Endodermal cell (in vitro differentiated cells): ENCODE measurements at regions not wholly inside any gene's neighbourhood (a gene's known extent, or its start where the extent isn't known, plus 50 kb on each side); places are given as distances from the start of the nearest gene placed in this dataset.

Experiments used
- DNase-seq: peaks from one replicate; pipeline ENCODE4 v3.0.0-alpha.2; 2017
- H3K27ac ChIP-seq: 2 replicates; pipeline ENCODE4 v1.5.1; 2013; ENCODE audit warnings: mild to moderate bottlenecking, low read depth, low read length, moderate library complexity
- H3K27me3 ChIP-seq: 2 replicates; pipeline ENCODE4 v1.6.1; 2013; ENCODE audit warnings: mild to moderate bottlenecking, low read length, moderate library complexity; ENCODE audit not compliant: insufficient read depth, control insufficient read depth, poor library complexity, severe bottlenecking
- H3K36me3 ChIP-seq: 2 replicates; pipeline ENCODE4 v1.7.0; 2013; ENCODE audit warnings: mild to moderate bottlenecking, low read length, moderate library complexity; ENCODE audit not compliant: control insufficient read depth, insufficient read depth
- H3K4me1 ChIP-seq: one replicate; pipeline ENCODE4 v1.7.0; 2013; ENCODE audit warnings: low read length; ENCODE audit not compliant: control insufficient read depth, insufficient read depth
- H3K4me3 ChIP-seq: 2 replicates; pipeline ENCODE4 v1.5.1; 2013; ENCODE audit warnings: mild to moderate bottlenecking, low read length, moderate library complexity
- H3K9ac ChIP-seq: 2 replicates; pipeline ENCODE4 v1.6.1; 2013; ENCODE audit warnings: mild to moderate bottlenecking, low read length, moderate library complexity; ENCODE audit not compliant: poor library complexity, severe bottlenecking; ENCODE audit errors: extremely low read depth
- H3K9me3 ChIP-seq: 2 replicates; pipeline ENCODE4 v1.6.1; 2013; ENCODE audit warnings: mild to moderate bottlenecking, low read length, moderate library complexity; ENCODE audit not compliant: control insufficient read depth
- H3K27ac Mint-ChIP-seq: 2 replicates; pipeline ENCODE4 v1.8.0; 2020; ENCODE audit warnings: mixed read lengths
- H3K27me3 Mint-ChIP-seq: 2 replicates; pipeline ENCODE4 v1.8.0; 2021; ENCODE audit warnings: mild to moderate bottlenecking, mixed read lengths; ENCODE audit not compliant: insufficient read depth
- H3K36me3 Mint-ChIP-seq: 2 replicates; pipeline ENCODE4 v1.8.0; 2020; ENCODE audit warnings: low read depth, mixed read lengths
- H3K4me1 Mint-ChIP-seq: 2 replicates; pipeline ENCODE4 v1.8.0; 2020; ENCODE audit warnings: mixed read lengths
- H3K4me3 Mint-ChIP-seq: 2 replicates; pipeline ENCODE4 v1.8.0; 2020; ENCODE audit warnings: mild to moderate bottlenecking, moderate library complexity, mixed read lengths
- H3K9me3 Mint-ChIP-seq: 2 replicates; pipeline ENCODE4 v1.8.0; 2020; ENCODE audit warnings: mild to moderate bottlenecking, mixed read lengths
- CTCF ChIP-seq: fragments of 200-600 bp; sonication (generic); conservative IDR thresholded peaks from 2 replicates; pipeline ENCODE4 v1.5.0; 2021; ENCODE audit warnings: antibody characterized with exemption, mild to moderate bottlenecking
- WGBS, 2 experiments: methylation state at CpG; one replicate each; pipeline versions ENCODE4 v1.1.5 to v1.1.7; 2013; ENCODE audit warnings: missing lambda C conversion rate in 2 of 2, mixed read lengths in 1 of 2; ENCODE audit not compliant: insufficient coverage in 1 of 2, insufficient read length in 1 of 2; 5-methylcytosine and 5-hydroxymethylcytosine counted together

- H3K4me3 Mint-ChIP-seq = no peak overlapping the region
Measured at GRCh38 chr1:163922743-163923201, 601.0 kb downstream of the NUF2 start.

GRCh38 chr1:163924041-163924440 is 602.3 kb downstream of the NUF2 start:
- peaks cover 3% of the 10 kb centered on the region for H3K36me3 Mint-ChIP-seq
- Histone ChIP-seq H3K27ac (no peak overlapping the region), H3K9me3 (peaks cover 8% of the 10 kb centered on the region), H3K4me3 (no peak overlapping the region), H3K27me3 (no peaks in the 10 kb centered on the region), H3K36me3 (no peaks in the 10 kb centered on the region), H3K4me1 (peaks cover 11% of the 10 kb centered on the region), H3K9ac (no peak overlapping the region)
- no peak for DNase-seq
- H3K27ac Mint-ChIP-seq = no peak overlapping the region
- peaks cover 3% of the 10 kb centered on the region for H3K9me3 Mint-ChIP-seq
- no peak overlapping the region for H3K4me3 Mint-ChIP-seq
- H3K4me1 Mint-ChIP-seq = peaks cover 26% of the 10 kb centered on the region
- no peak for TF ChIP-seq CTCF
- H3K27me3 Mint-ChIP-seq = no peaks in the 10 kb centered on the region
- WGBS, 2 experiments = 93 to 100% methylated on average over 1 to 3 of the region's 3 CpGs

More at GRCh38 chr1:163922743-163923201, 601.0 kb downstream of the NUF2 start:
- no peak for DNase-seq
- H3K27me3 Mint-ChIP-seq = no peaks in the 10 kb centered on the region
- H3K4me1 Mint-ChIP-seq = peaks cover 21% of the 10 kb centered on the region
- Histone ChIP-seq H3K27ac (no peak overlapping the region), H3K4me1 (peaks cover 5% of the 10 kb centered on the region), H3K4me3 (no peak overlapping the region), H3K9me3 (peaks cover 8% of the 10 kb centered on the region), H3K36me3 (no peaks in the 10 kb centered on the region), H3K27me3 (no peaks in the 10 kb centered on the region), H3K9ac (no peak overlapping the region)
- no peak overlapping the region for H3K27ac Mint-ChIP-seq
- peaks cover 3% of the 10 kb centered on the region for H3K36me3 Mint-ChIP-seq
- no peak for TF ChIP-seq CTCF
- H3K9me3 Mint-ChIP-seq = peaks cover 3% of the 10 kb centered on the region

- Mint-ChIP-seq H3K4me3 (no peak overlapping the region), H3K27me3 (no peaks in the 10 kb centered on the region), H3K9me3 (peaks cover 6% of the 10 kb centered on the region), H3K27ac (peak overlapping the region; percentile 26), H3K4me1 (peaks cover 28% of the 10 kb centered on the region), H3K36me3 (peaks cover 5% of the 10 kb centered on the region)
- Histone ChIP-seq H3K36me3 (no peaks in the 10 kb centered on the region), H3K27ac (no peak overlapping the region), H3K9ac (no peak overlapping the region), H3K4me3 (peak overlapping the region; percentile 53), H3K9me3 (peaks cover 8% of the 10 kb centered on the region), H3K4me1 (peaks cover 11% of the 10 kb centered on the region), H3K27me3 (no peaks in the 10 kb centered on the region)
- 94% methylated on average over 1 of the region's 1 CpG; no CpG with 5 or more reads in 1 of the 2 experiments for WGBS, 2 experiments
- TF ChIP-seq CTCF = no peak
- DNase-seq = no peak
Measured at GRCh38 chr1:163927493-163927892, 605.7 kb downstream of the NUF2 start.
